ENCODE measurements at regions not wholly inside any gene's neighbourhood (a gene's known extent, or its start where the extent isn't known, plus 50 kb on each side); places are given as distances from the start of the nearest gene placed in this dataset.

DNA sequence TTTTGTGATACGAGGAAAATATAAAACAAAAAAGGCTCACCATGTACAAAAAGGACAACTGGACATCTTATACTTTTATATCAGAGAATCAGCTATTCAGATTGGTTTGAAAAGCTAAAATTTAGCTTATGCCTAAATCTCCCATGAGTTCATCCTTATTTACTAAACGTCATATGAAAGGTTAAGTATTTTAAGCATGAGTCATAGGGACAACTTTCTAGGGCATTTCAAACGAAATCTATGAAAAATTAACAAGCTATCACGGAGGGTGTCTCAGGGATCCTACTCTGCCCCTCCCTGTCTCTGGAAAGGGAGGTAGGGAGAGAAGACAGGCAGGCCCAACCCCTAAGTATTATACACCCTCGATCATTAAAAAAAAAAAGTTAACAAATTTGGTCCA lies 124.1 kb upstream of the LOC128125822 start:
- TF ChIP-seq, protein P1, sequence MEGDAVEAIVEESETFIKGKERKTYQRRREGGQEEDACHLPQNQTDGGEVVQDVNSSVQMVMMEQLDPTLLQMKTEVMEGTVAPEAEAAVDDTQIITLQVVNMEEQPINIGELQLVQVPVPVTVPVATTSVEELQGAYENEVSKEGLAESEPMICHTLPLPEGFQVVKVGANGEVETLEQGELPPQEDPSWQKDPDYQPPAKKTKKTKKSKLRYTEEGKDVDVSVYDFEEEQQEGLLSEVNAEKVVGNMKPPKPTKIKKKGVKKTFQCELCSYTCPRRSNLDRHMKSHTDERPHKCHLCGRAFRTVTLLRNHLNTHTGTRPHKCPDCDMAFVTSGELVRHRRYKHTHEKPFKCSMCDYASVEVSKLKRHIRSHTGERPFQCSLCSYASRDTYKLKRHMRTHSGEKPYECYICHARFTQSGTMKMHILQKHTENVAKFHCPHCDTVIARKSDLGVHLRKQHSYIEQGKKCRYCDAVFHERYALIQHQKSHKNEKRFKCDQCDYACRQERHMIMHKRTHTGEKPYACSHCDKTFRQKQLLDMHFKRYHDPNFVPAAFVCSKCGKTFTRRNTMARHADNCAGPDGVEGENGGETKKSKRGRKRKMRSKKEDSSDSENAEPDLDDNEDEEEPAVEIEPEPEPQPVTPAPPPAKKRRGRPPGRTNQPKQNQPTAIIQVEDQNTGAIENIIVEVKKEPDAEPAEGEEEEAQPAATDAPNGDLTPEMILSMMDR (IDR thresholded peaks at IDR 0.05), result no peak
- no peak for TF ChIP-seq POLR2A (IDR thresholded peaks at IDR 0.05)
